ENCODE measurements at regions not wholly inside any gene's neighbourhood (a gene's known extent, or its start where the extent isn't known, plus 50 kb on each side); places are given as distances from the start of the nearest gene placed in this dataset.

DNA sequence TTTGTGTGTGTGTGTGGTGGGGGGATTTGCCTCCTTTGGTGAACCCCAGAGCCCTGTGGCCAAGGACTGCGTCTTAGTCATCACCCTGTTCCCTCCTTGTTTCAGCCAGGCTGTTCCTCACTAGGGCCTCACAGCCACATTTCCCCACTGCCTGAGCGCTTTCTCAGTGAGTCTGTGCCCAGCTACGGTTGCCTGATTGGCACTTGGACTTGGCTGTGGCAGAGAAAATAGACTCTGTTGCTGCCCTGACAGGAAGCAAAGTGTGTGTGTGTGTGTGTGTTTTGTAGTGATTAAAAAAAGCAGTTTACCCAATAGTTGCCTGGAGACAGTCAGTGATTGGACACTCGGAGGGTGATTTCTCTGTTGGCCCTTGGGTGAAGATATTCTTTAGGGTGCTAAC, 113.0 kb downstream of the UCHL1 start:
- DNase-seq (ENCODE audit: insufficient read length, low spot score, missing footprints), result no peak
- H2AFZ ChIP-seq (ENCODE audit: low read length), result no peak overlapping the region
- no peaks in the 10 kb centered on the region for H3K4me1 ChIP-seq (ENCODE audit: insufficient read depth, low read length)
- peaks cover 3% of the 10 kb centered on the region for H4K20me1 ChIP-seq (ENCODE audit: insufficient read depth, low read length)
- H3K9me3 ChIP-seq (ENCODE audit: low read depth, low read length), result no peaks in the 10 kb centered on the region
- H3K4me2 ChIP-seq (ENCODE audit: insufficient read depth, low read length), result no peak overlapping the region
- no peaks in the 10 kb centered on the region for H3K79me2 ChIP-seq (ENCODE audit: insufficient read depth, low read length)
- no peaks in the 10 kb centered on the region for H3K27me3 ChIP-seq (ENCODE audit: insufficient read depth, low read length)
- H3K27ac ChIP-seq (ENCODE audit: low read depth, low read length), result no peak overlapping the region
- no peaks in the 10 kb centered on the region for H3K36me3 ChIP-seq (ENCODE audit: insufficient read depth, low read length)
- TF ChIP-seq CTCF (IDR thresholded peaks at IDR 0.05; ENCODE audit: extremely low read depth, low read depth, low read length), result no peak
- H3K4me3 ChIP-seq (ENCODE audit: insufficient read depth, low read length), result no peak overlapping the region

- Histone ChIP-seq H2AFZ (ENCODE audit: low read length) (no peak overlapping the region), H3K27me3 (ENCODE audit: insufficient read depth, low read length) (no peaks in the 10 kb centered on the region), H4K20me1 (ENCODE audit: insufficient read depth, low read length) (peaks cover 3% of the 10 kb centered on the region), H3K4me1 (ENCODE audit: insufficient read depth, low read length) (no peaks in the 10 kb centered on the region), H3K79me2 (ENCODE audit: insufficient read depth, low read length) (no peaks in the 10 kb centered on the region), H3K36me3 (ENCODE audit: insufficient read depth, low read length) (no peaks in the 10 kb centered on the region), H3K9me3 (ENCODE audit: low read depth, low read length) (no peaks in the 10 kb centered on the region), H3K4me2 (ENCODE audit: insufficient read depth, low read length) (no peak overlapping the region), H3K4me3 (ENCODE audit: insufficient read depth, low read length) (no peak overlapping the region), H3K27ac (ENCODE audit: low read depth, low read length) (no peak overlapping the region)
- TF ChIP-seq CTCF (IDR thresholded peaks at IDR 0.05; ENCODE audit: extremely low read depth, low read depth, low read length), result no peak
- DNase-seq (ENCODE audit: insufficient read length, low spot score, missing footprints), result no peak
Measured at GRCh38 chr4:41373221-41373620, 116.5 kb downstream of the UCHL1 start.

GRCh38 chr4:41374490-41374889, 117.8 kb downstream of the UCHL1 start:
- Histone ChIP-seq H4K20me1 (ENCODE audit: insufficient read depth, low read length) (peaks cover 3% of the 10 kb centered on the region), H3K36me3 (ENCODE audit: insufficient read depth, low read length) (no peaks in the 10 kb centered on the region), H3K4me2 (ENCODE audit: insufficient read depth, low read length) (no peak overlapping the region), H3K9me3 (ENCODE audit: low read depth, low read length) (no peaks in the 10 kb centered on the region), H3K79me2 (ENCODE audit: insufficient read depth, low read length) (no peaks in the 10 kb centered on the region), H3K27me3 (ENCODE audit: insufficient read depth, low read length) (no peaks in the 10 kb centered on the region), H2AFZ (ENCODE audit: low read length) (no peak overlapping the region), H3K4me3 (ENCODE audit: insufficient read depth, low read length) (no peak overlapping the region), H3K4me1 (ENCODE audit: insufficient read depth, low read length) (no peaks in the 10 kb centered on the region), H3K27ac (ENCODE audit: low read depth, low read length) (no peak overlapping the region)
- TF ChIP-seq CTCF (IDR thresholded peaks at IDR 0.05; ENCODE audit: extremely low read depth, low read depth, low read length), result no peak
- DNase-seq (ENCODE audit: insufficient read length, low spot score, missing footprints), result no peak

DNA sequence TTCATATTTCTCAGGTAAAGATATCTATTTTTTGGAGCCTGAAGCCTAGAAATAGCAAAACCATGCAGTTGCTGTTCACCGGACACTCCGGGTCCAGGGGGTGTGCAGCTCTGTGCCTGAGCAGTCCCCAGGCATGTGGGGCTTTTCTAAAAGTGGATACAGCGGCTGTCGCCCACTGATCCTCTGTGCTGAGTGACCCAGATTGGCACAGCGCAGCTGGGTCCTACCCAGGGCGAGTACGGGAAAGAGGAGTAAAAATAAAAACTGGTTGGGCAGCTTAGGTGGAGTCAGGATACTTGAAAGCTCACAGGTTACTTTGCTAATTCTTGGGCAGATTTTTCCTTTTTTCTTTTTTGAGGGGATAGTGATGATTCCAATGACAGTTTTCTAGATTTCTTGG, 118.8 kb downstream of the UCHL1 start:
- TF ChIP-seq CTCF (IDR thresholded peaks at IDR 0.05; ENCODE audit: extremely low read depth, low read depth, low read length), result no peak
- no peak overlapping the region for H3K27ac ChIP-seq (ENCODE audit: low read depth, low read length)
- H3K4me3 ChIP-seq (ENCODE audit: insufficient read depth, low read length), result no peak overlapping the region
- H3K27me3 ChIP-seq (ENCODE audit: insufficient read depth, low read length), result no peaks in the 10 kb centered on the region
- H3K9me3 ChIP-seq (ENCODE audit: low read depth, low read length), result no peaks in the 10 kb centered on the region
- H3K79me2 ChIP-seq (ENCODE audit: insufficient read depth, low read length), result no peaks in the 10 kb centered on the region
- H3K4me2 ChIP-seq (ENCODE audit: insufficient read depth, low read length), result no peak overlapping the region
- no peaks in the 10 kb centered on the region for H3K36me3 ChIP-seq (ENCODE audit: insufficient read depth, low read length)
- DNase-seq (ENCODE audit: insufficient read length, low spot score, missing footprints), result no peak
- no peak overlapping the region for H2AFZ ChIP-seq (ENCODE audit: low read length)
- H4K20me1 ChIP-seq (ENCODE audit: insufficient read depth, low read length), result peaks cover 3% of the 10 kb centered on the region
- H3K4me1 ChIP-seq (ENCODE audit: insufficient read depth, low read length), result no peaks in the 10 kb centered on the region

Data from osteoblast (primary cell).